HL-60 (cell line): ENCODE measurements at regions not wholly inside any gene's neighbourhood (a gene's known extent, or its start where the extent isn't known, plus 50 kb on each side); places are given as distances from the start of the nearest gene placed in this dataset.

ENCODE experiments used
- POLR2AphosphoS5 ChIP-seq: IDR thresholded peaks from 2 replicates; pipeline ENCODE4 v1.6.1; 2012; ENCODE audit warnings: low read depth
- TF ChIP-seq, protein P1 (sequence below): IDR thresholded peaks from one replicate; pipeline ENCODE4 v1.5.1; 2011; ENCODE audit warnings: low read length, control low read depth, inconsistent platforms; ENCODE audit not compliant: insufficient read depth

DNA sequence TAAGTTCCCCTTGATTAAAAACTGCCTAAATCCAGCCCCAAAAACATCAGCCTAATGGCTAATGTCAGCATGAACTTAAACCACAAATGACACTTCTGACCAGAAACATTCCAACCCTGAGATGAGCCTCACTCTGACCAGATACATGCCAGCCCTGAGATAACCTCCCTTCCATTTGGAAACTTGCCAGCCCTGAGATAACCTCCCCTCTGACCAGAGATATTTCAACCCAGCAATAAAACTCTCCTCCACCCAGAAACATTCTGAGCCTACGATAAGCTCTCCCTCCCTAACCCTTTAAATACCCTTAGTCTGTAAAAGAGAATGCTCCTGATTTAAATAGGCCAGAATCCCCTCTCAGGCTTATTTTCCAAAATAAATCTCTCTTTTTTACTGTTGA lies 1035.7 kb upstream of the NUDT12 start:
- TF ChIP-seq, protein P1, sequence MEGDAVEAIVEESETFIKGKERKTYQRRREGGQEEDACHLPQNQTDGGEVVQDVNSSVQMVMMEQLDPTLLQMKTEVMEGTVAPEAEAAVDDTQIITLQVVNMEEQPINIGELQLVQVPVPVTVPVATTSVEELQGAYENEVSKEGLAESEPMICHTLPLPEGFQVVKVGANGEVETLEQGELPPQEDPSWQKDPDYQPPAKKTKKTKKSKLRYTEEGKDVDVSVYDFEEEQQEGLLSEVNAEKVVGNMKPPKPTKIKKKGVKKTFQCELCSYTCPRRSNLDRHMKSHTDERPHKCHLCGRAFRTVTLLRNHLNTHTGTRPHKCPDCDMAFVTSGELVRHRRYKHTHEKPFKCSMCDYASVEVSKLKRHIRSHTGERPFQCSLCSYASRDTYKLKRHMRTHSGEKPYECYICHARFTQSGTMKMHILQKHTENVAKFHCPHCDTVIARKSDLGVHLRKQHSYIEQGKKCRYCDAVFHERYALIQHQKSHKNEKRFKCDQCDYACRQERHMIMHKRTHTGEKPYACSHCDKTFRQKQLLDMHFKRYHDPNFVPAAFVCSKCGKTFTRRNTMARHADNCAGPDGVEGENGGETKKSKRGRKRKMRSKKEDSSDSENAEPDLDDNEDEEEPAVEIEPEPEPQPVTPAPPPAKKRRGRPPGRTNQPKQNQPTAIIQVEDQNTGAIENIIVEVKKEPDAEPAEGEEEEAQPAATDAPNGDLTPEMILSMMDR: no peak
- TF ChIP-seq POLR2AphosphoS5: no peak
